ENCODE measurements at regions not wholly inside any gene's neighbourhood (a gene's known extent, or its start where the extent isn't known, plus 50 kb on each side); places are given as distances from the start of the nearest gene placed in this dataset.
"Not testable (repeated sequence)": the region's sequence is repeated elsewhere in the genome, so short reads cannot be mapped to it uniquely, and the experiment has no call there.

- intact Hi-C loops (cut with micrococcal nuclease), result no loop called here
These were observed 146.4 kb upstream of the ZNF366 start for GRCh38 chr5:72653586-72653985.

GRCh38 chr5:72651779-72652178 lies 144.6 kb upstream of the ZNF366 start:
- intact Hi-C loops (cut with micrococcal nuclease), result no loop called here

GRCh38 chr5:72651109-72651508 lies 143.9 kb upstream of the ZNF366 start:
- intact Hi-C loops (cut with micrococcal nuclease), result no loop called here

GRCh38 chr5:72649449-72649848 lies 142.2 kb upstream of the ZNF366 start:
- intact Hi-C loops (cut with micrococcal nuclease), result no loop called here

GRCh38 chr5:72648480-72648879 lies 141.3 kb upstream of the ZNF366 start:
- intact Hi-C loops (cut with micrococcal nuclease), result no loop called here

GRCh38 chr5:72647806-72648205 lies 140.6 kb upstream of the ZNF366 start:
- intact Hi-C loops (cut with micrococcal nuclease), result no loop called here

GRCh38 chr5:72646246-72646866 lies 139.1 kb upstream of the ZNF366 start:
- intact Hi-C loops (cut with micrococcal nuclease), result no loop called here

- intact Hi-C loops (cut with micrococcal nuclease), result no loop called here
These were observed 138.0 kb upstream of the ZNF366 start for GRCh38 chr5:72645064-72645846.

GRCh38 chr5:72644296-72644695 lies 137.1 kb upstream of the ZNF366 start:
- intact Hi-C loops (cut with micrococcal nuclease), result no loop called here

- intact Hi-C loops (cut with micrococcal nuclease), result no loop called here
These were observed 134.0 kb upstream of the ZNF366 start for GRCh38 chr5:72641164-72641563.

GRCh38 chr5:72637058-72637457 lies 129.8 kb upstream of the ZNF366 start:
- intact Hi-C loops (cut with micrococcal nuclease), result no loop called here

- intact Hi-C loops (cut with micrococcal nuclease), result not testable (repeated sequence)
These were observed 129.4 kb upstream of the ZNF366 start for GRCh38 chr5:72636565-72636964.

GRCh38 chr5:72634444-72634843 lies 127.2 kb upstream of the ZNF366 start:
- intact Hi-C loops (cut with micrococcal nuclease), result no loop called here

GRCh38 chr5:72633649-72634048 lies 126.4 kb upstream of the ZNF366 start:
- intact Hi-C loops (cut with micrococcal nuclease), result no loop called here

- intact Hi-C loops (cut with micrococcal nuclease), result no loop called here
These were observed 125.8 kb upstream of the ZNF366 start for GRCh38 chr5:72633041-72633445.

GRCh38 chr5:72630721-72631120 lies 123.5 kb upstream of the ZNF366 start:
- intact Hi-C loops (cut with micrococcal nuclease), result no loop called here

- intact Hi-C loops (cut with micrococcal nuclease), result no loop called here
These were observed 122.9 kb upstream of the ZNF366 start for GRCh38 chr5:72630081-72630480.

GRCh38 chr5:72628771-72629371 lies 121.7 kb upstream of the ZNF366 start:
- intact Hi-C loops (cut with micrococcal nuclease), result no loop called here

GRCh38 chr5:72625332-72625731 lies 118.1 kb upstream of the ZNF366 start:
- intact Hi-C loops (cut with micrococcal nuclease), result no loop called here

- intact Hi-C loops (cut with micrococcal nuclease), result no loop called here
These were observed 117.5 kb upstream of the ZNF366 start for GRCh38 chr5:72624641-72625236.

- intact Hi-C loops (cut with micrococcal nuclease), result no loop called here
These were observed 116.7 kb upstream of the ZNF366 start for GRCh38 chr5:72623936-72624335.

- intact Hi-C loops (cut with micrococcal nuclease), result no loop called here
These were observed 116.1 kb upstream of the ZNF366 start for GRCh38 chr5:72623323-72623722.

Measured in T-helper 1 cell treated with Interleukin-12 subunit alpha and Interleukin-12 subunit beta and Interleukin-4 antibody, amounts not matched to agents 30 ng/mL and 1 ng/mL, for 36 hours (primary cell).